ENCODE measurements at regions not wholly inside any gene's neighbourhood (a gene's known extent, or its start where the extent isn't known, plus 50 kb on each side); places are given as distances from the start of the nearest gene placed in this dataset.
A peak's percentile ranks its signal among the peaks of the same experiment; 100 is the strongest.

GRCh38 chr2:118219611-118220010 lies 131.3 kb downstream of the INSIG2 start:
- no peak overlapping the region for H3K4me3 ChIP-seq (ENCODE audit: low read length)
- DNase-seq (ENCODE audit: low read depth) = no peak
- no peak for TF ChIP-seq CTCF (conservative IDR thresholded peaks at IDR 0.05; ENCODE audit: low read length)

DNA sequence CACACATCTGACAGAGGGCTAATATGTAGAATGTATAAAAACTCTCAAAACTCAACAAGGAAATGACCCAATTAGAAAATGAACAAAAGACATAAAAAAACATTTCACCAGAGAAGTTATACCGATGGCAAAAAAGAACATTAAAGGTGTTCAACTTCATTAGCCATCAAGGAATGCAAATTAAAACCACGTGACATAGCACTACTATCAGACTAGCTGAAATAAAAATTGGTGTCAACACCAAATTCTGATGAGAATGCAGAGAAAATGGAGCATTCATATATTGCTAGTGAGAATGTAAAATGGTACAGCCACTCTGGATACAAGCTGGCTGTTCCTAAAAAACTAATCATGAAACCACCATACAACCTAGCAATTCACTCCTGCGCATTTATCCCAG lies 128.0 kb downstream of the INSIG2 start:
- no peak for TF ChIP-seq CTCF (conservative IDR thresholded peaks at IDR 0.05; ENCODE audit: low read length)

GRCh38 chr2:118209727-118210126 lies 121.5 kb downstream of the INSIG2 start:
- no peak overlapping the region for H3K4me3 ChIP-seq (ENCODE audit: low read length)
- no peak for TF ChIP-seq CTCF (conservative IDR thresholded peaks at IDR 0.05; ENCODE audit: low read length)
- no peak for DNase-seq (ENCODE audit: low read depth)

More for the DNA sequence above, 128.0 kb downstream of the INSIG2 start:
- no peak overlapping the region for H3K4me3 ChIP-seq (ENCODE audit: low read length)
- DNase-seq (ENCODE audit: low read depth) = no peak

DNA sequence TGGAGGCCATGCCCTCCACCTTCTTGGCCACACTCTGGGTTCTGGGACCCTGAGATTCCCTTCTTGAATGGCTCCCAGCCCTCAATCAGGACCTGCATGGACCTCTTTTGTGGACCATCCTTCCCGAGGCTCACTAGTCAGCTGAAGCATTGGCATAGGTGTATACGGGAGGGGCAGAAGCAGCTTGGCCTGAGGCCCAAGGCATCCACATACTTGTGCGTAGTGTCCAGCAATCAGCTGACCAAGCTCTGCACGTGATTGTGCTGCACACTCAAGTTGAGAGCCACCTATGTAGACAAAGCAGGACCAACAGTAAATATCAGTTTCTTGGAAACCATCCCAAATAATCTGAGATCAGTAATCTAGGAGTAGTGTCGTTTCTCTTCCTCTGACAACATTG lies 119.6 kb downstream of the INSIG2 start:
- TF ChIP-seq CTCF (conservative IDR thresholded peaks at IDR 0.05; ENCODE audit: low read length) = no peak
- no peak for DNase-seq (ENCODE audit: low read depth)
- no peak overlapping the region for H3K4me3 ChIP-seq (ENCODE audit: low read length)

DNA sequence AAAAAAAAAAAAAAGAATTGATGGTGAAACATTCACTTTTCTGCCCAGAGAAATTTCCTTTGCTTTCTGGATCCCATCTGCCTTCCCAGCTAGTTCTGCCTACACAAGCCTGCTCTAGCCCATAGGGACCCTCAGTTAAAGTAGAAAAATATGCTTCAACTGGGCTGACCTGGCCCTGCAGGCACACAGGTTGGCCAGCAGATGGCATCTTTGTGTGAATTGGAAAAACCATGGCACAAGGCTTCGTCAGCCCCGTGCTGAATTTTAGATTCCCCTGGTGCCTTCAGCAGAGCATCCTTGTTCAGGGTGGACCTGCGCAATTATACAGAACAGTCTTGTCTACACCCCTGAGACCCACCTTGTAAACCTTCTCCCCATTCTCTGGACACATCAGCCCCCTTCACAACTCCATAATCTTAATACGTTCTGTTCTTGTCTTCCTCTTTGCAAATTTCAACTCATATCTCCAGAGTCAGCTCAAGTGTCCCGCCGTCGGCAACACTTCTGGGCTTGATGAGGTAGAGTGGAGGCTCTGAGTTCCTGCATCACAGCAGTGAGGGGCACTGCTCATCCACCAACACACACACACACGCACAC lies 114.5 kb downstream of the INSIG2 start:
- TF ChIP-seq CTCF (conservative IDR thresholded peaks at IDR 0.05; ENCODE audit: low read length) = peak; percentile 98
- H3K4me3 ChIP-seq (ENCODE audit: low read length) = no peak overlapping the region
- DNase-seq (ENCODE audit: low read depth) = peak; percentile 47

- no peak for TF ChIP-seq CTCF (conservative IDR thresholded peaks at IDR 0.05; ENCODE audit: low read length)
- H3K4me3 ChIP-seq (ENCODE audit: low read length) = no peak overlapping the region
- no peak for DNase-seq (ENCODE audit: low read depth)
Observed at GRCh38 chr2:118198268-118198667, 110.0 kb downstream of the INSIG2 start.

- H3K4me3 ChIP-seq (ENCODE audit: low read length) = no peak overlapping the region
- TF ChIP-seq CTCF (conservative IDR thresholded peaks at IDR 0.05; ENCODE audit: low read length) = no peak
- peak; percentile 10 for DNase-seq (ENCODE audit: low read depth)
Observed at GRCh38 chr2:118197011-118197675, 108.9 kb downstream of the INSIG2 start.
